ENCODE measurements at regions not wholly inside any gene's neighbourhood (a gene's known extent, or its start where the extent isn't known, plus 50 kb on each side); places are given as distances from the start of the nearest gene placed in this dataset.

DNA sequence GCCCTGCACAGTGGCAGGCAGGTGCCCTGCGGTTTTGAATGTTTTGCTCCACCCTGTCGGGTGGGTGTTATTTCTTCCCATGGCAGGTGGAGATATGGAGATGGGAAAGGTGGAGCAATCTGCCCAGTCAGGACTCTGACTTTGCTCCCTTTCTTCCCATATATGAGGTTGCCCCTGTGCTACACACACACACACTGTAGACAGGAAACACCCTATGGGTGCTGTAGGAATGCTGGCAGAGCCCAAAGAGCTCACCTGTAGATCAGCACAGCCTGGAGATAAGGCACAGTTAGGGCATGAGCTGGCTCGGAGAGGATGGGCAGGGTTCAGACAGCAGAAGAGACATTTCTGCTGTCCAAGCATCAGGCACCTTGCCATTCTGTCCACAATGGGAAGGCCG lies 246.0 kb upstream of the AJAP1 start:
- DNase-seq (ENCODE audit: extremely low read depth in 1 of 11, low read depth in 9 of 11, low spot score in 4 of 11) = no peak

DNA sequence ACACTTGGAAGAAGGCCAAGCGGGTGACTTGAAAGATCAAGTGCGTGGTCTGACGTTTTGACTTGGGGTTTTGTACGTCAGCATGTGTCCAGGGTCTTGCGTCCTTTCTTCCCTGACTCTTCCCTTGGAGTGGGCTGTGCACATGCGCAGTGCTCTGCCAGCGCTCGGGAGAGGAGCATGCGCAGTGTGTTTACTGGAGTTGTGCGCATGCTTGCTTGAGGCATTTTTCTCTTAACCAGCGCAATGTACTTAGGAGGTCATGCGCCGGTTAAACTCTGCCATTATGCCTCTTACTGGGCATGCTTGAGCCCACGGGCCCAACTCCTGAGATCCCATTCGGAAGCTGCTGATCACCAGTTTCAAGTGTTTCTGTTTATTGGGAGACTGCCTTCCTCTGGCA lies 242.5 kb upstream of the AJAP1 start:
- DNase-seq (ENCODE audit: extremely low read depth in 1 of 11, low read depth in 9 of 11, low spot score in 4 of 11) = no peak

DNA sequence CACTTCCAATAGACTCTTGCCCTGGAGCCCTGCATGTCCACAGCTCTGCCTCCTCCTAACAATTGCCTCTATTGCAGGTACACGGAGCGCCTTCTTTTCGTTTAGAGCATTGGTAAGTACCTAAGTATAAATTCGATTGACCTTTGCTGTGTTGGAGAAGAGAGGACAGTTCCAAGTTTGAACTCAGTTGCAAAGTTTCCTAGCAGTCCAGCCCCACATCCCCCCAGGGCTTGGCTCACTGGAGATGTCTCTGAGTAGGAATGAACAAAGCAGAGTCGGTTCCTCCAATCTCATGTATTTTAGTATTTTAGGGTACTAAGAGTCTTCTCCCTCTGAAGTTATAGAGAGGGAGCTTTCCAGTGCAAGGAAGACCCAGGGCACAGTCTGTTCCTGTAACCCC lies 238.9 kb upstream of the AJAP1 start:
- DNase-seq (ENCODE audit: extremely low read depth in 1 of 11, low read depth in 9 of 11, low spot score in 4 of 11) = no peak

DNA sequence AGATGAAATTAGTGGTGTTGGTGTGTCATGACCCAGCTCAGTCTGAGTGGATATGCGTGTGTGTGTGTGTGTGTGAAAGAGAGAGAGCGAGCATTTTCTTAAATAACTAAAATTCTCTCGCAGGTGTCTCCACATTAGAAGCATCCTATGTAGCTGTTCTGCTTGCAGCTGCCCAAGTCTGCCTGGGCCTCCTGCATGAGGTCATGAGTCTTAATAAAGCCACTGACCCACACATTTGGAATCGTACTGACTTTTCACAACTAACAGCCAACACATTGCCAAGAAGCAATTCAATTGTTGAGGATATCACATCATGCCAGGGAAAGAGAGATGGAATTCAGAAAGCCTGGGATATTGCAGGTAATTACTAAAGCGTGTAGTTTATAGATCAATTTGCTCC lies 238.2 kb upstream of the AJAP1 start:
- DNase-seq (ENCODE audit: extremely low read depth in 1 of 11, low read depth in 9 of 11, low spot score in 4 of 11) = no peak

DNA sequence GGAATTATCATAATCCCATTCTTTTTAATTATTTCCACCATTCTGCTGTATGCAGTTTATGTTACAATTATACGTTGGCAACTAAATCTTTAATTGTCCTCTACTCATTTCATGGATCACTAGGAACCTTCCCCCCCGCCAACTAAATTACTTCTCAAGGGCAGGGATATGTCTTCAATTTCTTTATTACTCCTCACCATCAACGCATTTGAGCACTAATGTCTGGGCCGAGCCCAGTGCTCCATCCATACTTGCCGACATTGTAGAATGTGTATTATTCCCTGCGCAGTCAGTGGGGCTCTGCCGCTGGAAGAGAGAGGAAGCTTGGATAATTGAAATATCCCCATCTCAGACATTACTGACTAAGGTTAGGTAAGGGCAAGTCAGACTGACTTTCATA lies 236.4 kb upstream of the AJAP1 start:
- no peak for DNase-seq (ENCODE audit: extremely low read depth in 1 of 11, low read depth in 9 of 11, low spot score in 4 of 11)

DNA sequence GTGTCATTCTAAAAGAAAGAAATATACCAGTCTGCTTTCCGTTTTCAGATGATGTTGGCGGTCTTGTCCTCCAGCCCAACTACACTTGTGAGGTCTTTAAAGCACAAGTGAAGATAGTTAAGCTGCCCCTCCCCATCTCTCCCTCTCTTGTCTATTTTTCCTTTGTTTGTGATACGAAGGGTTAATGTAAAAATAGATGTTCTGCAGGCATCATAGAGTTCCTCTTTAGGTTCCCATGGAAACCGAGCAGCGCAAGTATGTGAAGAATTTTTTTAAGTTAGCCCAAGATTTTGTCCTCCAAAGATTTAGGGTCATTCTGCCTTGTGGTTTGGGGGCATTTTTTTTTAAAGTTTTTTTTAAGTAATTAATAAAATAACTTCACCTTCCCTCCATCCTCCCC lies 232.4 kb upstream of the AJAP1 start:
- DNase-seq (ENCODE audit: extremely low read depth in 1 of 11, low read depth in 9 of 11, low spot score in 4 of 11) = peak in 8 of 11 donors; percentile 0 to 54 (median 18)

DNA sequence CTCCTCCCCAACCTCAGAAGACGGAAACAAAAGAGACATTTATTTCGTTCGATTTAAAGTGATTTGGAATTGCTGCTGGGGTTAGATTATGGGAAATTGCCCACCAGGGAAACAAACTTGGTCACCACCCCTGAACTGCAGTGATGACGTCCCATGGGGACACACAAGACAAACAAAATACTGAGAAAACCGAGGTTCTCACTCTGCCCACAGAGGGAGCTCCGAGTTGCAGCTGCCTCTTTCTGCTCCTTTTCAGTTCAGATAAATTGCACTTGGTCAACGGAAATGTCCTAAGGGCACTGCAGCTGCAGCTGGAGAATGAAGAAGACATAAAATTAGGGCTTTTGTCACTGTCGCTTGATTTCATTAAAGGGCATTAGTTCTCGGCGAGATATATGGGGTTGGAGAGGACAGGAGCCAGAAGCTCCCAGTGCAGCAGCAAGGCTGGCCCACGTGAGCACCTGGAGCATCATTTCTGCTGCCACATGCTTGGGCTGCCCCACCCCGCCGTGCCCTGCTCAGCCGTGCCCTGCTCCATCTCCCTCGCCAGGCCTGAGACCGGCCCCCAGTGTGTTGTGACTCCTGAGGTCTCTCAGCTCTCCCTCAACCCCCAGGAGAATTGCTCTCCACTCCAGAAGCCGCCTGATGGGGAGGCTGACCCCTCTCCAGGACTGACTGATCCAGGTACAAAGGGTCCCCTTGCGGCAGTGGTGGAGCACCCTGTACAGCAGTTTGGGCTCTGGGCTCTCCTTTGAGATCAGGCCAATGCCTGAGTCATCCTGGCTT lies 231.7 kb upstream of the AJAP1 start:
- peak in 8 of 11 donors; percentile 7 to 36 (median 16) for DNase-seq (ENCODE audit: extremely low read depth in 1 of 11, low read depth in 9 of 11, low spot score in 4 of 11)

DNA sequence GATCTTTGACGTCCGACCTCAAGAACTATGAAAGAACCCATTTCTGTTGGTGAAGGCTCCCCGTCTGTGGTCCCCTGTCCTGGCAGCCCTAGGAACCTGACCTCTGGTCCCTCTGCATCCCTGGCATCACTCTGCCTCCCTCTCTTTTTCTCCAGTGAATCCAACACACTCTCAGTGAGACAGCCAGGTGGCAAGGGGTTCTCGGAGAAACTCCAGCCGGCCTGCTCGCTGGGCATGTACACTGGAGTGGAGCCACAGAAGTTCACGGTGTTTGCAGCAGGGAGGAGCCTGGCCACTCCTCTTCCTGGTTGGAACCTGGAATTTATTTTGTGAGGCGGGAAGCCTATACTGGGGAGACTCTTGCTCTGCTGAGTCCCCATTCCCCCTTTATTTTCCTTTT lies 230.2 kb upstream of the AJAP1 start:
- DNase-seq (ENCODE audit: extremely low read depth in 1 of 11, low read depth in 9 of 11, low spot score in 4 of 11) = no peak

DNA sequence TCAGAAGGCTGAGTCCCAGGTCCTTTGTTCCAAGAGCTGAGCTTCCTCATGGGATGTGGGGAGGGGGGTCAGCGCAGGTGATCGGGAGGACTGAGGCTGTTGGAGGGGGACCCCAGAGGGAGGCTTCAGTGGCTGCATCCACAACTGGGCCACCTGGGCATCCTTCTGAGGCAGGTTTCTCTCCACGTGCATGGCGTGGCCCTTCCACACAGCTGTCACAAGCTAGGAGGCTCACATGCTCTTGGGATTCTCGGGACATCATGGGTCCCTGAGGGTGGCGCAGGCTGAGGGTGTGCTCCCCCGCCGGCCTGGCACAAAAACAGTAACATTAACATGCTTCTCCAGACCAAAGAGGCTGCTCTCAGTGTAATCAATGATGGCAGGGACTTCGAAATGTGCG lies 229.6 kb upstream of the AJAP1 start:
- no peak for DNase-seq (ENCODE audit: extremely low read depth in 1 of 11, low read depth in 9 of 11, low spot score in 4 of 11)

DNA sequence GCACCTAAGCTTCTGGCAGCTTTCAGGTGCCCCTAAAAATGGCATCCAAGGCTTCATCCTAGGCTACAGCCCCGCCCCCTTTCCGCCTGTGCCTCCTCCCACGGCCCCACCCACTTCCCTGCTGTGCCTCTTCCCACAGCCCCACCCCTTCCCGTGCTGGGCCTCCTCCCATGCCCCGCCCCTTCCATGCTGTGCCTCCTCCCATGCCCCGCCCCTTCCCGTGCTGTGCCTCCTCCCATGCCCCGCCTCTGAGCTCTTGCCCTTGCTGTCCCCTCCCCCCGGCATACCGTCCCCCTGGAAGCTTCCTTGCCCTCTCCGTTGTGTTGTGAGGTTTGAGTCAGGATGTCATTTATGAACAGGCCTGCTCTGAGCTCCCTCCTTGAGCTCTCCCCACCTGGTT lies 228.5 kb upstream of the AJAP1 start:
- no peak for DNase-seq (ENCODE audit: extremely low read depth in 1 of 11, low read depth in 9 of 11, low spot score in 4 of 11)

DNA sequence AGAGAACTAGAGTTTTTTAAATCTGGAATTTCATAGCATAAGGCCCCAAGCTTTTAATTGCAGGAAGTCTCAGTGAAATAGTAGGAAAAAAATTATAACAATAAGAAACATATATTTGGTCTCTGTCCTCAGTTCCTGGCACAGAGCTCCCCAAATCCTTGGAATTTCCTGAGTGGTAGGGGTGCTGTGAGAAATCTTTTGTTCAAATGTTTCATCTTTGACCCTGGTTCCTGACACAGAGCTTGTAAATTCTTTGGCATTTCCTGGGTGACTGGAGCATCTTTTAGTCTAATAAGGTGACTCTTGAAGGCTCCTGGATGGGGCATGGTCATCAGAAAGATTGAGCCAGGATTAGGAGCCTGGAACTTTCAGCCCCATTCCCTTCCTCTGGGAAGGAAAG lies 225.7 kb upstream of the AJAP1 start:
- DNase-seq (ENCODE audit: extremely low read depth in 1 of 11, low read depth in 9 of 11, low spot score in 4 of 11) = no peak

DNA sequence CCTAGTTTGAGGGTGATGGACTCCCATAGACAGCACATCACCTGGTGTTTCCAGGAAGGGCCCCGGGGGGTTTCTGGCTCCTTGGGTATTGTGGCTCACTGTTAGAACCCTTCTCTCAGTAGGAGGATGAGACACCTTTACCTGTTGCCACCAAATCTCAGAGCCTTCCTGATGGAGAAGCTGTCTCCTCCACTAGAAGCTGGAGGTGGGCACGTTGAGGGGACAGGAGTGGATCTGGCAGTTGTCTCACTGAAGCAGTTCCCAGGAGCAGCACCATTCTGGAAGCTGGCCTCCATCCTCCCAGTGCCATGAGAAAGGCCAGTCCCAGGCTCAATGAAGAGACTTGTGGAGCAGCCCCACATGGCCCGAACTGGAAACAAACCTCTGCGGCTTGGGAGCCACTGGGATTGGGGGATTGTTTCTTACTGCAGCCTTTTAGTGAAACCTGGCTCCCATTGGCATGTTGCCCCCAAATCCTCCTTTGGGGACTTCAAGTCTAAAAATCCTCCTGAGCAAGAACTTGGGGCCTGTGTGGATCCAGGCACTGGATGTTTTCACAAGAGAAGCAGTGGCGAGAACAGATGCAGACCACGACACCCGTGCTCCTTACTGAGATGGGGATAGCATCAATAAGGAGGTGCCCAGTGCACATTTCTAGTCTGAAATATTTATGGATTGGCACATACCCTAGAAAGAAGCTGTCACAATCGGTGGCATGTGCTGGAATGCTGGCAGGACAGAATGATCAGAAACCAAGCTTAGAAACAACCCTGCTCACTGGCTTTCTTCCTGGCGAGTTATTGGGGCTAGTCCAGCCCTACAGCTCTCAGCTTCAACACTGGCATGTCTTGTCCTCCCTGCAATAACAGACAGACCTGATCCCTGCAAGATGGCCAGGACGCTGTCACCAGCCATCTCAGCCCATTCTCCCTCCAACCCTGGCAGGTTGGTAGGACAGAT lies 223.7 kb upstream of the AJAP1 start:
- DNase-seq (ENCODE audit: extremely low read depth in 1 of 11, low read depth in 9 of 11, low spot score in 4 of 11) = no peak

DNA sequence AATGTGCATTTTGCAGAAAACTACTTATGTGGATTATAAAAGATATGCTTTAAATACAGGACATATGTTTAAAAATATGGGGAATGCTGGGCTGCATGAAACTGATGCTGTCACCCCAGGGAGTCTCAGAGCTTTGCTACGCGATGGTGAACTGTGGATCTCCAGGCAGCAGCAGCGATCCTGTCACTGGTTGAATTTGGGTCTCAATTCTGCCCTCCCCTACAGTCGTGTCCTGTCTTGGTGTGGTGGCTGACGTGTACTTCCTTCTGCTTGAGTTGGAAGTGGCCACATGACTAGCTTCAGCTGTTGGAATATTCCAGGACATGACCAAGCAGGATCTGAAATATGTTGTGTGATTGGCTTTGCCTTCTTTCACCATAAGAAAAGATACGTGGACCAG lies 222.9 kb upstream of the AJAP1 start:
- DNase-seq (ENCODE audit: extremely low read depth in 1 of 11, low read depth in 9 of 11, low spot score in 4 of 11) = peak in 1 of 11 donors; percentile 5

DNA sequence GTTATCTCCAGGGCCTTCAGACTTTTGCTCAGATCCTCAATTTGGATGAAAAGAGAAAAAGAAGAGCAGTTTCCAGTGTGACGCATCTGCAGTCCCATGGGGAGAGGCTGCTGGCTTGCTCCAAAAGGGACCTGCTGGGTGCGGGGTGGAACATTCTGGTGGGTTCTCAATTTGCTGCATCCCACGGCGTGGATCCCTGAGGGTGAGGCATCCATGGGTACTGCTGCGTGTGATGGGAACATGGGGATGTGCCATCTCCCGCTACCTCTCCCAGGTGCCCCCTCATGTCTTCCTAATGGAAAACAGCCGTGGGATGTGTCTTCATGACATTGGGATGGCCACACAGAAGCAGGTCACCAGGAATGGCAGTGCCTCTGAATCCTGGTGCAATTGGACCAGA lies 221.3 kb upstream of the AJAP1 start:
- no peak for DNase-seq (ENCODE audit: extremely low read depth in 1 of 11, low read depth in 9 of 11, low spot score in 4 of 11)

DNA sequence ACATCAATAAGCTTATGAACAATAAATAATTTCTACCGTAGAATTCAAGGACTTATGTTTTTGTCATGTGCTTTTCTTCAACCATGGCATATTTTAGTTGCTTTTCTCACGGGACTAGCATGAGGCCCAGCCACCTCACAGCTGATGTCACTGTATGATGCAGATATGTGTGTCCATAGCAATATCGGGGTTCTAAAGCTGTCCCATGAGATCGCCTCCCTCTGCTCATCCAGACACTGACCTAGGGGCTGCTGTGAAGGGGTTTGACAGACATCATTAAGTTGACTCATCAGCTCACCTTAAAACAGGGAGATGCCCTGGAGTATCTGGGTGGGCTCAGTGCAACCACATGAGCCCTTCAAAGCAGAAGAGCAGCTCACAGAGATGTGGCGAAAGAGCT lies 210.3 kb upstream of the AJAP1 start:
- DNase-seq (ENCODE audit: extremely low read depth in 1 of 11, low read depth in 9 of 11, low spot score in 4 of 11) = no peak

DNA sequence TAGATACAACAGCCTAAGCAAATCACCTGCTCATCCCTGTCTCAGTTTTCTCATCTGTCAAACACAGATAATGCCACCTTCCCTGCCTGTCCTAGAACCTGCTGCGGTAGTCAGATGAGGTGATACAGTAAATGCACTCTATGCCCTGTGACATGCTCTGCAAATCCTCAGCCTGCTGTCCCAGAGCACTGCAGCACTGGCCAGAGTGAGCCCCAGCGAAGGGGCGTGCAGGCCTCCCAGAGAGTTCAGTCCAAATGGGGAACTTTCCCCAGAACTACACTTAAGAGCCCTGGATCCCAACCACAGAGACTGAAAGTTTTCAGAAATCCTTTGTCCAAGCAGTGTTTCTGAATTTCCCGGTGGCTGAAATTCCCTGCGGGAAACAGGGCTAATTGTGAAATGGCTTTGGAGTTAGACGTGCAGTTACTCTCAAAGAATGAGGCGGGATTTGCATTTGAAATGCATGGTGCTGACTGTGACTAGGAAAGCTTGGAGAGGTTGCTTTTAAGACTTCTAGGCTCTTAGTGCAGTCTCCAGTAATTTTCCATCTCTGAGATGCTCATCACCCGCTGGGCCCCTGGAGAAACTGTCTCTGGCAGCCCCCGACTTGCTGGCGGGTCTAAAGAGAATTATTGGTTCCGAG lies 206.5 kb upstream of the AJAP1 start:
- no peak for DNase-seq (ENCODE audit: extremely low read depth in 1 of 11, low read depth in 9 of 11, low spot score in 4 of 11)

DNA sequence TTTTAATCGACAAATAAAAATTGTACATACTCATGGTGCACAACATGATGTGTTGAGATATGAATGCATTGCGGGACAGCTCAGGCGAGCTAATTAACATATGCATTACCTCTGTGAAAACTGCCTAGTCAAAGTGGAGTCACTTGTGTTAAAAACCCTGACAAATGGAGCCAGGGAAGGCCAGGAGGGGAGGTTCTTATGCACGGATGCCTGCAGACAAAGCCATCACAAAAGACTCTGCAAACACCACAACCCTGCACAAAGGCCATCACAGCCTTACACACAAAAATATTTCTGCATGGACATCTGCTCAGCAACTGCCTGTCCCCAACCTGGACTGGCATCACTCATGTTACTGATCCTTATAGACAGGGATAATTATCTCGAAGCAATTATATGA lies 204.4 kb upstream of the AJAP1 start:
- no peak for DNase-seq (ENCODE audit: extremely low read depth in 1 of 11, low read depth in 9 of 11, low spot score in 4 of 11)

DNA sequence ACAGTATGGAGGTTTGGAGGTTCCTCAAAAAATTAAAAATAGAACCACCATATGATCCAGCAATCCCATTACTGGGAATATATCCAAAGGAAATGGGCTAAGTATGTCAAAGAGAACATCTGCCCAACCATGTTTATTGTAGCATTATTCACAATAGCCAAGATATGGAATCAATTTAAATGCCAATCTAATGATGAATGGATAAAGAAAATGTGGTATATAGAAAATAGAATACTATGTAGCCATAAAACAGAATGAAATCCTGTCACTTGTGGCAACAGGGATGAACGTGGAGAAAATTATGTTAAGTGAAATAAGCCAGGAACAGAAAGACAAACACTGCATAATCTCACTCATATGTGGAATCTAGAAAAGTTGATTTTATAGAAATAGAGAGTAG lies 201.7 kb upstream of the AJAP1 start:
- DNase-seq (ENCODE audit: extremely low read depth in 1 of 11, low read depth in 9 of 11, low spot score in 4 of 11) = no peak

DNA sequence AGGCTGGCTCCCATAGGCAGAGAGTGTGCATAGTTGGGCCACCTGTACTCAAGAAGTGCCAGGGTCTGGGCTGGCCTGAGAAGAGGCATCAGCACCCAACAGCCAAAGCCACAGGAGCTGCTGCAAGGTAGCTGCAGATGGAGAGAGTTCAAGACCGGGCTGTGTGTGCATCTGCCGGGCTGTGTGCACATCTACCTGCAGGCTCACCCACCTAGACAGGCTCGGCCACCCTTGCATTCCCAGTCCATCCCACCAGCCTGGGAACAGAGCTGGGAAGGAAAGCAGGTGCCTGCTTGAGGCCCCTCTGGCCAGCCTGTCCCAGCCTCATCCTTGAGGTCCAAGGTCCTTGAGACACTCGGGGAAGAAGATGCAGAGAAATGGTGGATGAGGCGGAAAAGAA lies 194.4 kb upstream of the AJAP1 start:
- no peak for DNase-seq (ENCODE audit: extremely low read depth in 1 of 11, low read depth in 9 of 11, low spot score in 4 of 11)

DNA sequence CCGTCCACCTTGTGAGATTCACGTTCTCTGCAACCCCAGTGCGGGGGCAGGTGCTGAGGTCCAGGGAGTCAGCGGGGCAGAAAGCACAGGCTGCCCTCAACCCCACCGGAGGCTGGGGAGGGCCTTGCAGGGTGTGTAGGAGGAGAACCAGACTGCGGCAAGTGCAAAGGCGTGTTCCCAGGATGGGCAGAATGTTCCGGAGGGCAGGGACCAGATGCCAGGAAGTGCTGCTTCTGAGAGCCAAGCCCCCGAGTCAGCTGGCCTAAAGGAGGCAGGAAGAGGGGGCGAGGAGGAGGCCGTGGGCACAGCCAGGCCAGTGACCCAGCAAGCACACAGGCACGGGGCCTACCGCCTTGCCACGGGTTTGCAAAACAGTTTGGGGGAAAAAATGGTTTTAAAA lies 193.8 kb upstream of the AJAP1 start:
- no peak for DNase-seq (ENCODE audit: extremely low read depth in 1 of 11, low read depth in 9 of 11, low spot score in 4 of 11)
